OCI-LY1 (cell line): ENCODE measurements at regions not wholly inside any gene's neighbourhood (a gene's known extent, or its start where the extent isn't known, plus 50 kb on each side); places are given as distances from the start of the nearest gene placed in this dataset.

Source experiments
- H2AFZ ChIP-seq: fragments of 200-600 bp; sonication (generic), shearing (Covaris generic); 2 replicates; pipeline ENCODE4 v1.6.0; 2014; ENCODE audit warnings: antibody characterized with exemption, mild to moderate bottlenecking, low read length
- H3F3A ChIP-seq: fragments of 200-600 bp; sonication (generic), shearing (Covaris generic); 2 replicates; pipeline ENCODE4 v1.6.0; 2014; ENCODE audit warnings: mild to moderate bottlenecking, antibody characterized with exemption, low read length, moderate library complexity; ENCODE audit not compliant: insufficient read depth
- H3K27ac ChIP-seq: fragments of 200-600 bp; sonication (generic); 2 replicates; pipeline ENCODE4 v1.5.1; 2014; ENCODE audit warnings: low read length, mixed run types, mild to moderate bottlenecking, low read depth; ENCODE audit not compliant: poor library complexity, severe bottlenecking
- H3K27me3 ChIP-seq: fragments of 200-600 bp; sonication (generic); 2 replicates; pipeline ENCODE4 v1.6.0; 2014; ENCODE audit warnings: antibody characterized with exemption, mild to moderate bottlenecking, low read length, moderate library complexity; ENCODE audit not compliant: insufficient read depth
- H3K36me3 ChIP-seq: fragments of 200-600 bp; sonication (generic); 2 replicates; pipeline ENCODE4 v1.6.1; 2014; ENCODE audit warnings: mild to moderate bottlenecking, antibody characterized with exemption, low read length, moderate library complexity, mixed read lengths; ENCODE audit not compliant: insufficient read depth
- H3K4me1 ChIP-seq: fragments of 200-600 bp; sonication (generic); 2 replicates; pipeline ENCODE4 v1.5.1; 2014; ENCODE audit warnings: mild to moderate bottlenecking, low read length, moderate library complexity; ENCODE audit not compliant: insufficient read depth, severe bottlenecking
- H3K4me2 ChIP-seq: fragments of 200-600 bp; sonication (generic), shearing (Covaris generic); 2 replicates; pipeline ENCODE4 v1.6.1; 2014; ENCODE audit warnings: low read length
- H3K4me3 ChIP-seq: fragments of 200-600 bp; sonication (generic); 2 replicates; pipeline ENCODE4 v1.5.1; 2014; ENCODE audit warnings: low read length, low read depth, mild to moderate bottlenecking, mixed read lengths; ENCODE audit not compliant: poor library complexity, severe bottlenecking
- H3K79me2 ChIP-seq: fragments of 200-600 bp; shearing (Covaris generic); 2 replicates; pipeline ENCODE4 v1.6.1; 2016; ENCODE audit warnings: mixed run types, low read length, mixed read lengths; ENCODE audit not compliant: insufficient read depth
- H3K9ac ChIP-seq: fragments of 200-600 bp; sonication (generic), shearing (Covaris generic); 2 replicates; pipeline ENCODE4 v1.6.1; 2014; ENCODE audit warnings: mild to moderate bottlenecking, low read length, mixed read lengths
- H3K9me2 ChIP-seq: fragments of 200-600 bp; sonication (generic), shearing (Covaris generic); 2 replicates; pipeline ENCODE4 v1.6.1; 2014; ENCODE audit warnings: low read depth, mild to moderate bottlenecking, low read length, mixed read lengths
- H3K9me3 ChIP-seq: fragments of 200-600 bp; shearing (Covaris generic); 2 replicates; pipeline ENCODE4 v1.6.1; 2014; ENCODE audit warnings: low read length, mixed read lengths
- H4K20me1 ChIP-seq: fragments of 200-600 bp; sonication (generic), shearing (Covaris generic); 2 replicates; pipeline ENCODE4 v1.6.0; 2016; ENCODE audit warnings: mild to moderate bottlenecking, low read length; ENCODE audit not compliant: insufficient read depth
- EZH2 ChIP-seq: fragments of 200-600 bp; sonication (generic), shearing (Covaris generic); IDR thresholded peaks from 2 replicates; pipeline ENCODE4 v1.8.0; 2017; ENCODE audit warnings: borderline replicate concordance, mixed run types, mild to moderate bottlenecking, antibody characterized with exemption, low read length, moderate library complexity, mixed read lengths
- TF ChIP-seq, protein P1 (sequence below): fragments of 200-600 bp; sonication (generic), shearing (Covaris generic); IDR thresholded peaks from 2 replicates; pipeline ENCODE4 v1.5.1; 2017; ENCODE audit warnings: mild to moderate bottlenecking, antibody characterized with exemption, low read length, moderate library complexity, mixed read lengths

DNA sequence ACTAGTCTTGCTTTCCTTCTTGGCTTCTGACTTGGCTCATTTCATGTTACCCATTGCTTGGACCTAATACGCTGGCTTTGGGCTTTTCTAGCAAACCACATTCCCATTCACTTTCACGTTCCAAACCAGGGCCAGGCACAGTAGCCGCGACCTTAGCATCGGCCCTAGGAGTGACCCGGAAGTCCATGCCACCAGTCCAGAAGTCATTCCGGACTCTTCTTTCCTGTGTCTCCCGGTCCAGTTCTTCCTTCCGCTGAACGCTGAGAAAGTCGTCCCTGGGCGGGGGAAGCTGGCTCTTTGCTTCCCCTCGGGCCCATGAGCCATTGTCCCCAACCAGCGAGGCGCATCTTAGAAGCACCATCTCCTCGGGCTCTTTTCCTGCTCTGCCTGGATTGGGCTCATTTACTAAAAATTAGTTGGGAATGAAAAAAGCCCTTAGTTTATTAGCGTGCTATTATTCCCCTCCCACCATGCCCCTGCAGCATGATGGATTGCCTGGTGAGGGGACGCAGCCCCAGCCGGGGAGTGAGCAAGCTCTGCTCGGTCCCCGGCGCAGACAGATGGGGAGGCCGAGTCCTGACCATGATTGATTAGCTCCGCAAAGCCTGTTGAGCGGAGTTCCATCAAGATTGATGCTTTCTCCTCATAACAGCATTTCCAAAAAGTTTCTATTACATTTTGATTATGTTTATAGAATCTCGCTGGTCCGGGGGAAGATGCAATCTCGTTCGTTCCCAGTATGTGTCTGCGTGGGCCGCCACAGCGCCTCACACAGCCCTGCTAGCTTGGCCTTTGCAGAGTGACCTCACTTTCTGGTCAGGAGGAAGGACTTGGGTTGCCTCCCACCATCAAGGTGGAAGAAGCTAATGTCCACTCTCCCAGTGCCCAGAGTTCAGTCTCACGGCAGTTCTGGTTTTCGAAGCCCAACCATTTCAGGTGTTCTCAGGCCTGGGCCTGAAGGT, 115.1 kb upstream of the TOP1 start:
- Histone ChIP-seq H3K4me3 (no peak overlapping the region), H3K27me3 (no peaks in the 10 kb centered on the region), H3K9me3 (no peaks in the 10 kb centered on the region; the same call in 1 of the 2 replicates), H3K27ac (no peak overlapping the region), H3K9me2 (no peaks in the 10 kb centered on the region), H3F3A (no peaks in the 10 kb centered on the region), H3K4me1 (no peaks in the 10 kb centered on the region), H3K79me2 (no peaks in the 10 kb centered on the region), H2AFZ (no peak overlapping the region), H4K20me1 (no peaks in the 10 kb centered on the region), H3K36me3 (no peaks in the 10 kb centered on the region; the same call in 1 of the 2 replicates), H3K9ac (no peak overlapping the region), H3K4me2 (no peak overlapping the region)
- TF ChIP-seq EZH2, result no peak
- TF ChIP-seq, protein P1, sequence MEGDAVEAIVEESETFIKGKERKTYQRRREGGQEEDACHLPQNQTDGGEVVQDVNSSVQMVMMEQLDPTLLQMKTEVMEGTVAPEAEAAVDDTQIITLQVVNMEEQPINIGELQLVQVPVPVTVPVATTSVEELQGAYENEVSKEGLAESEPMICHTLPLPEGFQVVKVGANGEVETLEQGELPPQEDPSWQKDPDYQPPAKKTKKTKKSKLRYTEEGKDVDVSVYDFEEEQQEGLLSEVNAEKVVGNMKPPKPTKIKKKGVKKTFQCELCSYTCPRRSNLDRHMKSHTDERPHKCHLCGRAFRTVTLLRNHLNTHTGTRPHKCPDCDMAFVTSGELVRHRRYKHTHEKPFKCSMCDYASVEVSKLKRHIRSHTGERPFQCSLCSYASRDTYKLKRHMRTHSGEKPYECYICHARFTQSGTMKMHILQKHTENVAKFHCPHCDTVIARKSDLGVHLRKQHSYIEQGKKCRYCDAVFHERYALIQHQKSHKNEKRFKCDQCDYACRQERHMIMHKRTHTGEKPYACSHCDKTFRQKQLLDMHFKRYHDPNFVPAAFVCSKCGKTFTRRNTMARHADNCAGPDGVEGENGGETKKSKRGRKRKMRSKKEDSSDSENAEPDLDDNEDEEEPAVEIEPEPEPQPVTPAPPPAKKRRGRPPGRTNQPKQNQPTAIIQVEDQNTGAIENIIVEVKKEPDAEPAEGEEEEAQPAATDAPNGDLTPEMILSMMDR, result no peak

DNA sequence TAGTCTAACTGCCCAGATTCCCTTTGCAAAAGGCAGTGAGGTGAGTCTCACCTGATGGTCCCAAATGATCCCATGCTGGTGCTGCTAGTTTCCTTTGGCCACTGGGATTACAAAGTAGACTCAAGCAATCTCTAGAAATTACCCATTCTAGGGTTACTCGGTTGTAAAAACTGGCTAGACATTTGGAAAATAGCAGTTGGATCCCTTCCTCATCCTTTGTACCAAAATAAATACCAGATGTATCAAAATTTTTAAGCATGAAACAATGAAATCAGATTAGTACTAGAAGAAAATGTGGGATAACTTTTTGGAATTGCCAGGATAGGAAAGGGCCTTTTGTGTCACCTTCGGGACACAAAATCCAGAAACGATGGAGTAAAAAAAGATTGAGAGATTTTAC, 112.9 kb upstream of the TOP1 start:
- no peak overlapping the region for H3K27ac ChIP-seq
- H3K79me2 ChIP-seq, result no peaks in the 10 kb centered on the region
- peaks cover 4% of the 10 kb centered on the region; the same call in 1 of the 2 replicates for H3K36me3 ChIP-seq
- H3F3A ChIP-seq, result no peaks in the 10 kb centered on the region
- TF ChIP-seq, protein P1, result no peak
- no peak for TF ChIP-seq EZH2
- H3K4me2 ChIP-seq, result no peak overlapping the region
- H3K9me2 ChIP-seq, result no peaks in the 10 kb centered on the region
- no peak overlapping the region for H2AFZ ChIP-seq
- H3K27me3 ChIP-seq, result no peaks in the 10 kb centered on the region
- H3K9me3 ChIP-seq, result no peaks in the 10 kb centered on the region; the same call in 1 of the 2 replicates
- no peaks in the 10 kb centered on the region for H4K20me1 ChIP-seq
- H3K4me1 ChIP-seq, result no peaks in the 10 kb centered on the region
- no peak overlapping the region for H3K4me3 ChIP-seq
- H3K9ac ChIP-seq, result no peak overlapping the region

DNA sequence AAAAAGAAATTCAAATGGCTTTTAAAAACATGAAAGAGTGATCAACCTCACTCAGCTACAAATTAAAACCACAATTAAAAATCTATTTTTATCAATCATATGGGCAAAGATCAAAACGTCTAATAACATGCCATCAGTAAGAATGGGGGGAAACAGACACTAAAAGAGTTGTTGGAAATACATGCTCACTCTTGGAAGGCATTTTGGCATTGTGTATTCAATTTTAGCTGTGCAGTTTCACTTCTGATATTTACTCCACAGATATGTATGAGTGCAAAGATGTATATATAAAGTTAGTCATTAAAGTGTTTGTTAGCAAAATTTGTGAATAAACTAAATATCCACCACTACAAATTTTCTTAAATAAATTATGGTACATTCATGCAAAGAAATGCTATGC, 112.3 kb upstream of the TOP1 start:
- TF ChIP-seq, protein P1, result no peak
- no peak for TF ChIP-seq EZH2

More for the DNA sequence above, 112.3 kb upstream of the TOP1 start:
- H3K27ac ChIP-seq, result no peak overlapping the region
- H3K9me2 ChIP-seq, result no peaks in the 10 kb centered on the region
- no peak overlapping the region for H2AFZ ChIP-seq
- peaks cover 5% of the 10 kb centered on the region; the same call in 1 of the 2 replicates for H3K36me3 ChIP-seq
- no peak overlapping the region for H3K4me3 ChIP-seq
- no peaks in the 10 kb centered on the region for H3K79me2 ChIP-seq
- no peaks in the 10 kb centered on the region for H3F3A ChIP-seq
- H3K4me2 ChIP-seq, result no peak overlapping the region
- H4K20me1 ChIP-seq, result no peaks in the 10 kb centered on the region
- H3K27me3 ChIP-seq, result no peaks in the 10 kb centered on the region
- H3K9ac ChIP-seq, result no peak overlapping the region
- H3K4me1 ChIP-seq, result no peaks in the 10 kb centered on the region
- H3K9me3 ChIP-seq, result no peaks in the 10 kb centered on the region; the same call in 1 of the 2 replicates
